Mesendoderm (in vitro differentiated cells): ENCODE measurements at regions not wholly inside any gene's neighbourhood (a gene's known extent, or its start where the extent isn't known, plus 50 kb on each side); places are given as distances from the start of the nearest gene placed in this dataset.

ENCODE experiments used
- DNase-seq: peaks from one replicate; pipeline ENCODE4 v3.0.0; 2013
- H2AK5ac ChIP-seq: 2 replicates; pipeline ENCODE4 v1.6.1; 2013; ENCODE audit warnings: low read length, inconsistent platforms
- H2BK120ac ChIP-seq: 2 replicates; pipeline ENCODE4 v1.6.1; 2013; ENCODE audit warnings: low read depth, mild to moderate bottlenecking, low read length, moderate library complexity, mixed read lengths
- H2BK15ac ChIP-seq: replicated peaks from 2 replicates; pipeline ENCODE4 v1.6.1; 2013; ENCODE audit warnings: low read depth, mild to moderate bottlenecking, moderate library complexity
- H2BK5ac ChIP-seq: 2 replicates; pipeline ENCODE4 v1.6.1; 2013; ENCODE audit warnings: low read length, inconsistent platforms
- H3K18ac ChIP-seq: 2 replicates; pipeline ENCODE4 v1.6.1; 2013; ENCODE audit warnings: mild to moderate bottlenecking, low read length, mixed read lengths
- H3K23ac ChIP-seq: one replicate; pipeline ENCODE4 v1.6.1; 2013; ENCODE audit warnings: low read length
- H3K27ac ChIP-seq: 2 replicates; pipeline ENCODE4 v1.5.1; 2013; ENCODE audit warnings: low read depth, mild to moderate bottlenecking, inconsistent platforms, low read length, moderate library complexity
- H3K27me3 ChIP-seq: 2 replicates; pipeline ENCODE4 v1.6.1; 2013; ENCODE audit warnings: low read length, control low read depth, mild to moderate bottlenecking, inconsistent platforms; ENCODE audit not compliant: insufficient read depth, poor library complexity
- H3K36me3 ChIP-seq: 2 replicates; pipeline ENCODE4 v1.6.1; 2013; ENCODE audit warnings: low read length, inconsistent platforms; ENCODE audit not compliant: control insufficient read depth, insufficient read depth
- H3K4ac ChIP-seq: one replicate; pipeline ENCODE4 v1.6.1; 2013; ENCODE audit warnings: low read depth, mild to moderate bottlenecking, low read length, moderate library complexity
- H3K4me1 ChIP-seq: 2 replicates; pipeline ENCODE4 v1.6.1; 2013; ENCODE audit warnings: low read depth, low read length, inconsistent platforms; ENCODE audit not compliant: control insufficient read depth
- H3K4me2 ChIP-seq: 2 replicates; pipeline ENCODE4 v1.6.1; 2013; ENCODE audit warnings: low read length
- H3K4me3 ChIP-seq: 2 replicates; pipeline ENCODE4 v1.5.1; 2013; ENCODE audit warnings: mild to moderate bottlenecking, low read length
- H3K56ac ChIP-seq: one replicate; pipeline ENCODE4 v1.6.1; 2013; ENCODE audit warnings: low read length
- H3K79me1 ChIP-seq: 2 replicates; pipeline ENCODE4 v1.6.1; 2013; ENCODE audit warnings: low read length, inconsistent platforms
- H3K79me2 ChIP-seq: 2 replicates; pipeline ENCODE4 v1.6.1; 2013; ENCODE audit warnings: mild to moderate bottlenecking, low read length; ENCODE audit not compliant: control insufficient read depth, insufficient read depth
- H3K9ac ChIP-seq: 2 replicates; pipeline ENCODE4 v1.6.1; 2013; ENCODE audit warnings: low read length, inconsistent platforms
- H4K5ac ChIP-seq: one replicate; pipeline ENCODE4 v1.6.1; 2013; ENCODE audit warnings: low read length
- H4K8ac ChIP-seq: one replicate; pipeline ENCODE4 v1.6.1; 2013; ENCODE audit warnings: low read depth, mild to moderate bottlenecking, control low read depth, low read length, moderate library complexity
- WGBS: extraction: QIAGEN DNeasy Blood & Tissue Kit; methylation state at CpG from one replicate; pipeline ENCODE4 v1.1.7; 2013; ENCODE audit warnings: low lambda C conversion rate, missing lambda C conversion rate; ENCODE audit not compliant: insufficient coverage; ENCODE audit errors: extremely low coverage; 5-methylcytosine and 5-hydroxymethylcytosine counted together

DNA sequence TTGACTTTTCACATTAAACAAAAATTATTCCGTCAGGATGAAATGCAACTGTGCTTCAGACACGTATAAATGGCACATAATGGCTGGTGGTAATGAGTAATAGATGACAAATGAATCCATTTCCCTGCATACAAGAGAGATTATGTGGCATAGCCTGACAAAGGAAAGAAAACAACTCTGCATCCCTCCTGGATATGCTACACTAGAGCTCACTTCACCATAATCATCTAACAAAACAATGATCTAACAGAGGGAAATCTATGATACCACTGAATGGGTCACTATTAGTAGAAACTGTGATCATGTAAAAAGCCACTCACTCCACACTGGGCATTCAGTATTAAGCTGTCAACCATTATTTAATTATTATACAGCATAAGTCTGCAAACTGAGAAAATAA, 1498.4 kb downstream of the EFNB2 start:
- Histone ChIP-seq H2BK5ac (no peak overlapping the region), H2BK15ac (no peak overlapping the region), H3K23ac (no peak overlapping the region), H3K4ac (no peak overlapping the region), H2AK5ac (no peak overlapping the region), H3K4me2 (no peak overlapping the region), H3K56ac (no peak overlapping the region), H3K4me3 (no peak overlapping the region), H3K4me1 (no peaks in the 10 kb centered on the region), H3K36me3 (no peaks in the 10 kb centered on the region), H3K79me2 (no peaks in the 10 kb centered on the region), H3K9ac (no peak overlapping the region), H3K27ac (no peak overlapping the region), H3K27me3 (no peaks in the 10 kb centered on the region), H4K5ac (no peak overlapping the region), H3K18ac (no peak overlapping the region), H4K8ac (no peak overlapping the region), H2BK120ac (no peak overlapping the region), H3K79me1 (no peaks in the 10 kb centered on the region)
- DNase-seq, result no peak
- no CpG with 5 or more reads among the region's 2 CpGs for WGBS

- Histone ChIP-seq H3K79me1 (no peaks in the 10 kb centered on the region), H3K79me2 (no peaks in the 10 kb centered on the region), H3K9ac (no peak overlapping the region), H3K27me3 (no peaks in the 10 kb centered on the region), H3K23ac (no peak overlapping the region), H3K4me3 (no peak overlapping the region), H3K4ac (no peak overlapping the region), H4K8ac (no peak overlapping the region), H2BK15ac (no peak overlapping the region), H2BK5ac (no peak overlapping the region), H3K27ac (no peak overlapping the region), H2BK120ac (no peak overlapping the region), H3K4me2 (no peak overlapping the region), H4K5ac (no peak overlapping the region), H3K56ac (no peak overlapping the region), H3K18ac (no peak overlapping the region), H2AK5ac (no peak overlapping the region), H3K36me3 (no peaks in the 10 kb centered on the region), H3K4me1 (no peaks in the 10 kb centered on the region)
- no CpG with 5 or more reads among the region's 4 CpGs for WGBS
- DNase-seq, result no peak
These were observed 1500.4 kb downstream of the EFNB2 start for GRCh38 chr13:105035092-105035491.

DNA sequence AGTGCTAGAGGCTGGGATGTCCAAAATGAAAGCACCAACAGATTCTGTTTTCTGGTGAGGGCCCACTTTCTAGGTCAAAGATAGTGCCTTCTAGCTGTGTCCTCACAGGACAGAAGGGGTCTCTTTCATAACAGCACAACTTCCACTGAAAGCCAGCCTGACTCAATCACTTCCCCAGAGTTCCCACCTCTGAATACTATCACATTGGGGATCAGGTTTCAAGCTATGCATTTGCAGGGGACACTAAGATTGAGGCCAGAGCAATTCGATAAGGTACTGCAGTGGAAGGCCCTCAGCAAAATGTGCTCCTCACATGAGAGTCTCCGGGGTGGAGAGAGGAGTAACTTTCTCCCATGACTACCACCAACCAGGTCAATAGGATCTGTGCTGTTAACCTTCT, 1501.5 kb downstream of the EFNB2 start:
- H3K36me3 ChIP-seq, result no peaks in the 10 kb centered on the region
- no peak overlapping the region for H3K23ac ChIP-seq
- WGBS, result no CpG with 5 or more reads among the region's 2 CpGs
- H3K9ac ChIP-seq, result no peak overlapping the region
- no peaks in the 10 kb centered on the region for H3K27me3 ChIP-seq
- H3K79me1 ChIP-seq, result no peaks in the 10 kb centered on the region
- H2BK5ac ChIP-seq, result no peak overlapping the region
- no peak overlapping the region for H4K5ac ChIP-seq
- H3K4me2 ChIP-seq, result no peak overlapping the region
- H3K56ac ChIP-seq, result no peak overlapping the region
- DNase-seq, result peak; percentile 54
- H3K27ac ChIP-seq, result no peak overlapping the region
- no peak overlapping the region for H3K18ac ChIP-seq
- no peak overlapping the region for H3K4me3 ChIP-seq
- no peak overlapping the region for H2AK5ac ChIP-seq
- no peak overlapping the region for H2BK120ac ChIP-seq
- no peak overlapping the region for H3K4ac ChIP-seq
- H3K79me2 ChIP-seq, result no peaks in the 10 kb centered on the region
- no peaks in the 10 kb centered on the region for H3K4me1 ChIP-seq
- no peak overlapping the region for H4K8ac ChIP-seq
- H2BK15ac ChIP-seq, result no peak overlapping the region

GRCh38 chr13:105031306-105031705, 1504.2 kb downstream of the EFNB2 start:
- H3K18ac ChIP-seq, result no peak overlapping the region
- H3K23ac ChIP-seq, result no peak overlapping the region
- no peak overlapping the region for H3K9ac ChIP-seq
- no peak overlapping the region for H3K4ac ChIP-seq
- no peak overlapping the region for H3K4me3 ChIP-seq
- H2BK120ac ChIP-seq, result no peak overlapping the region
- H3K56ac ChIP-seq, result no peak overlapping the region
- H3K27ac ChIP-seq, result no peak overlapping the region
- no peaks in the 10 kb centered on the region for H3K79me1 ChIP-seq
- DNase-seq, result no peak
- no peak overlapping the region for H4K5ac ChIP-seq
- H2AK5ac ChIP-seq, result no peak overlapping the region
- WGBS, result no CpG with 5 or more reads among the region's 5 CpGs
- no peaks in the 10 kb centered on the region for H3K79me2 ChIP-seq
- H3K36me3 ChIP-seq, result no peaks in the 10 kb centered on the region
- no peaks in the 10 kb centered on the region for H3K4me1 ChIP-seq
- no peaks in the 10 kb centered on the region for H3K27me3 ChIP-seq
- no peak overlapping the region for H2BK5ac ChIP-seq
- H2BK15ac ChIP-seq, result no peak overlapping the region
- H4K8ac ChIP-seq, result no peak overlapping the region
- H3K4me2 ChIP-seq, result no peak overlapping the region

DNA sequence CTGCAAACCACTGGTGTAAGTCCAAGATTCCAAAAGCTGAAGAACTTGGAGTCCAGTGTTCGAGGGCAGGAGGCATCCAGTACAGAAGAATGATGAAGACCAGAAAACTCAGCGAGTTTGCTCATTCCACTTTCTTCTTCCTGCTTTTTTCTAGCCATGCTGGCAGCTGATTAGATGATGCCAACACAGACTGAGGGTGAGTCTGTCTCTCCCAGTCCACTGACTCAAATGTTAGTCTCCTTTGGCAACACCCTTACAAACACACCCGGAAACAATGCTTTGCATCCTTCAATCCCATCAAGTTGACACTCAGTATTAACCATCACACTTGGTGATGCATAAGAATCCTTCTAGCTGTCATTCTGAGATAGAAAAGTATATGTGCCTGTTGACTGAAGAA, 1504.6 kb downstream of the EFNB2 start:
- Histone ChIP-seq H3K23ac (no peak overlapping the region), H2BK15ac (no peak overlapping the region), H3K4ac (no peak overlapping the region), H3K27me3 (no peaks in the 10 kb centered on the region), H2AK5ac (no peak overlapping the region), H3K4me2 (no peak overlapping the region), H3K4me1 (no peaks in the 10 kb centered on the region), H3K4me3 (no peak overlapping the region), H3K27ac (no peak overlapping the region), H3K56ac (no peak overlapping the region), H2BK120ac (no peak overlapping the region), H3K79me2 (no peaks in the 10 kb centered on the region), H3K36me3 (no peaks in the 10 kb centered on the region), H4K5ac (no peak overlapping the region), H2BK5ac (no peak overlapping the region), H4K8ac (no peak overlapping the region), H3K79me1 (no peaks in the 10 kb centered on the region), H3K18ac (no peak overlapping the region), H3K9ac (no peak overlapping the region)
- no CpG with 5 or more reads among the region's 3 CpGs for WGBS
- no peak for DNase-seq

DNA sequence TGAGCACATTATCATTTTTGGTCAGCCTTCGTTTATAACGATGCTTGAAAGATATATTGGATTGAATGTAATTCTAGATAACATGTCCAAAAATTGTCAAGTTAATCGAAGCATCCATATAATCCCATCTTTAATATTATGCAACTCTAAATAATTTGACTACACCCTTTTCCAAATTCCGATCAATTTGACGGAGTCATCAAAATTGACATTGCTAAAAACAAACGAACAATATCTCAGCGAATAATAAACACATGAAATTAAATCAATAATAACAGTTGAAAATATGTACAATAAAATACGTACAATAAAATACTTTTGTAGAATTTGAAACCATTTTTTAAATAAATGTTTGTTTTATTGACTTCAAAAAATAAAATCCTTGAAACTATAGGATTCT, 1516.4 kb downstream of the EFNB2 start:
- Histone ChIP-seq H3K56ac (no peak overlapping the region), H3K4me3 (no peak overlapping the region), H3K27ac (no peak overlapping the region), H3K27me3 (no peaks in the 10 kb centered on the region), H3K23ac (no peak overlapping the region), H3K4me2 (no peak overlapping the region), H3K36me3 (no peaks in the 10 kb centered on the region), H2AK5ac (no peak overlapping the region), H3K4ac (no peak overlapping the region), H3K79me2 (no peaks in the 10 kb centered on the region), H2BK5ac (no peak overlapping the region), H2BK120ac (no peak overlapping the region), H4K8ac (no peak overlapping the region), H3K9ac (no peak overlapping the region), H4K5ac (no peak overlapping the region), H3K4me1 (no peaks in the 10 kb centered on the region), H3K79me1 (no peaks in the 10 kb centered on the region), H2BK15ac (no peak overlapping the region), H3K18ac (no peak overlapping the region)
- no peak for DNase-seq
- 100% methylated on average over 2 of the region's 8 CpGs for WGBS
